DND-41 (cell line): ENCODE measurements at regions not wholly inside any gene's neighbourhood (a gene's known extent, or its start where the extent isn't known, plus 50 kb on each side); places are given as distances from the start of the nearest gene placed in this dataset.

Source experiments
- ATAC-seq: fragments of 200-7000 bp; cut with Tn5 transposase; 3 replicates; pipeline ENCODE4 v1.9.1; 2021; ENCODE audit warnings: low read depth; ENCODE audit not compliant: insufficient read depth
- DNase-seq: peaks from one replicate; pipeline ENCODE4 v3.0.0-alpha.2; 2020
- H2AFZ ChIP-seq: 2 replicates; pipeline ENCODE4 v1.6.0; 2012; ENCODE audit warnings: low read depth, low read length
- H3K27ac ChIP-seq: 2 replicates; pipeline ENCODE4 v1.5.1; 2012; ENCODE audit warnings: low read length, inconsistent platforms
- H3K27me3 ChIP-seq: fragments of 200-600 bp; sonication (generic); 2 replicates; pipeline ENCODE4 v1.6.0; 2012; ENCODE audit warnings: low read length, mild to moderate bottlenecking, inconsistent platforms; ENCODE audit not compliant: insufficient read depth, poor library complexity
- H3K36me3 ChIP-seq: 2 replicates; pipeline ENCODE4 v1.5.1; 2012; ENCODE audit warnings: low read length, inconsistent platforms; ENCODE audit not compliant: insufficient read depth
- H3K4me1 ChIP-seq: 2 replicates; pipeline ENCODE4 v1.5.1; 2012; ENCODE audit warnings: mild to moderate bottlenecking, low read length; ENCODE audit not compliant: insufficient read depth
- H3K4me2 ChIP-seq: 2 replicates; pipeline ENCODE4 v1.6.0; 2012; ENCODE audit warnings: mild to moderate bottlenecking, moderate library complexity, low read length, inconsistent platforms; ENCODE audit not compliant: insufficient read depth
- H3K4me3 ChIP-seq, 2 experiments: fragments of 200-600 bp in 1 of 2; shearing (Covaris generic) in 1 of 2; 2 replicates each; pipeline ENCODE4 v1.5.1; 2012 to 2016; ENCODE audit warnings: inconsistent platforms in 2 of 2, low read length in 2 of 2, mild to moderate bottlenecking in 2 of 2, low read depth in 1 of 2, moderate library complexity in 1 of 2
- H3K79me2 ChIP-seq: 2 replicates; pipeline ENCODE4 v1.6.0; 2012; ENCODE audit warnings: low read length, inconsistent platforms; ENCODE audit not compliant: insufficient read depth
- H3K9ac ChIP-seq: 2 replicates; pipeline ENCODE4 v1.6.0; 2012; ENCODE audit warnings: low read depth, mild to moderate bottlenecking, inconsistent platforms, low read length, moderate library complexity
- H3K9me3 ChIP-seq: 2 replicates; pipeline ENCODE4 v1.5.1; 2012; ENCODE audit warnings: low read length, moderate library complexity, mild to moderate bottlenecking, inconsistent platforms; ENCODE audit not compliant: insufficient read depth, severe bottlenecking
- H4K20me1 ChIP-seq: 2 replicates; pipeline ENCODE4 v1.6.0; 2012; ENCODE audit warnings: low read length; ENCODE audit not compliant: insufficient read depth
- EZH2 ChIP-seq: IDR thresholded peaks from 3 replicates; pipeline ENCODE4 v1.6.1; 2012; ENCODE audit warnings: borderline replicate concordance, low read depth, mild to moderate bottlenecking, moderate library complexity, low read length, inconsistent platforms; ENCODE audit not compliant: severe bottlenecking
- TF ChIP-seq, protein P1 (sequence below): IDR thresholded peaks from 2 replicates; pipeline ENCODE4 v1.5.1; 2012; ENCODE audit warnings: borderline replicate concordance, low read length, moderate library complexity, mild to moderate bottlenecking; ENCODE audit not compliant: poor library complexity, severe bottlenecking; ENCODE audit errors: extremely low read depth

DNA sequence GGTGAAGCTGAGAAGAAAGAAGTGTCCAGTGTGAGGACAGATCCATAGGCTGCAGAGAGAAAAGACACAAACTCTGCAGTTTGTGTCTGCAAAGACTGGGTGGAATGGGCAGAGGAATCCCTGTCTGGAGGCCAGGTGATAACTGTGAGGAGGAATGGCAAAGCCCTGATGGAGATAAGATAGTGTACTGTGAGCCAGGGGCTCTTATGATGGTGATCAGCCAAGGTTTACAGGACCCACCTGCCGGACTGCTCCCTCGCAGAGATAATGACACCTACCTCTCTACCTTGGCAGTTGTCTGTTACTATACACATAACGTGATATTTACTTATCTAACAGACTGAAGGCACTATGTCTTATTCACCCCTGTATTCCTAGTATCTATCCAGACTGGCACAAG is 92.6 kb upstream of the ASIC2 start:
- Histone ChIP-seq H3K4me1 (no peaks in the 10 kb centered on the region), H3K9me3 (no peaks in the 10 kb centered on the region), H4K20me1 (0 out of 2 replicates have a peak, but pooled peaks cover 3% of the 10 kb centered on the region), H3K36me3 (no peaks in the 10 kb centered on the region), H3K27ac (no peak overlapping the region), H3K9ac (no peak overlapping the region), H3K79me2 (no peaks in the 10 kb centered on the region), H3K4me2 (no peak overlapping the region), H3K27me3 (peaks cover 3% of the 10 kb centered on the region), H3K4me3 (no peak overlapping the region), H2AFZ (no peak overlapping the region)
- DNase-seq = no peak
- no peak for ATAC-seq
- no peak for TF ChIP-seq EZH2
- TF ChIP-seq, protein P1, sequence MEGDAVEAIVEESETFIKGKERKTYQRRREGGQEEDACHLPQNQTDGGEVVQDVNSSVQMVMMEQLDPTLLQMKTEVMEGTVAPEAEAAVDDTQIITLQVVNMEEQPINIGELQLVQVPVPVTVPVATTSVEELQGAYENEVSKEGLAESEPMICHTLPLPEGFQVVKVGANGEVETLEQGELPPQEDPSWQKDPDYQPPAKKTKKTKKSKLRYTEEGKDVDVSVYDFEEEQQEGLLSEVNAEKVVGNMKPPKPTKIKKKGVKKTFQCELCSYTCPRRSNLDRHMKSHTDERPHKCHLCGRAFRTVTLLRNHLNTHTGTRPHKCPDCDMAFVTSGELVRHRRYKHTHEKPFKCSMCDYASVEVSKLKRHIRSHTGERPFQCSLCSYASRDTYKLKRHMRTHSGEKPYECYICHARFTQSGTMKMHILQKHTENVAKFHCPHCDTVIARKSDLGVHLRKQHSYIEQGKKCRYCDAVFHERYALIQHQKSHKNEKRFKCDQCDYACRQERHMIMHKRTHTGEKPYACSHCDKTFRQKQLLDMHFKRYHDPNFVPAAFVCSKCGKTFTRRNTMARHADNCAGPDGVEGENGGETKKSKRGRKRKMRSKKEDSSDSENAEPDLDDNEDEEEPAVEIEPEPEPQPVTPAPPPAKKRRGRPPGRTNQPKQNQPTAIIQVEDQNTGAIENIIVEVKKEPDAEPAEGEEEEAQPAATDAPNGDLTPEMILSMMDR = no peak

GRCh38 chr17:33387406-33387805 is 94.3 kb upstream of the ASIC2 start:
- H2AFZ ChIP-seq = no peak overlapping the region
- H3K27ac ChIP-seq = no peak overlapping the region
- H3K27me3 ChIP-seq = no peaks in the 10 kb centered on the region
- no peaks in the 10 kb centered on the region for H4K20me1 ChIP-seq
- H3K9ac ChIP-seq = no peak overlapping the region
- DNase-seq = no peak
- TF ChIP-seq, protein P1 = no peak
- no peak for TF ChIP-seq EZH2
- no peak for ATAC-seq
- no peak overlapping the region for H3K4me3 ChIP-seq
- no peaks in the 10 kb centered on the region for H3K36me3 ChIP-seq
- no peaks in the 10 kb centered on the region for H3K4me1 ChIP-seq
- no peaks in the 10 kb centered on the region for H3K9me3 ChIP-seq
- no peaks in the 10 kb centered on the region for H3K79me2 ChIP-seq
- no peak overlapping the region for H3K4me2 ChIP-seq

GRCh38 chr17:33389504-33390135 is 96.5 kb upstream of the ASIC2 start:
- Histone ChIP-seq H3K27ac (no peak overlapping the region), H3K4me2 (no peak overlapping the region), H2AFZ (no peak overlapping the region), H3K36me3 (no peaks in the 10 kb centered on the region), H3K27me3 (no peaks in the 10 kb centered on the region), H3K9me3 (no peaks in the 10 kb centered on the region), H3K9ac (no peak overlapping the region), H4K20me1 (no peaks in the 10 kb centered on the region), H3K4me3 (no peak overlapping the region), H3K79me2 (no peaks in the 10 kb centered on the region), H3K4me1 (no peaks in the 10 kb centered on the region)
- TF ChIP-seq, protein P1 = no peak
- no peak for TF ChIP-seq EZH2
- DNase-seq (no peak), ATAC-seq (no peak)
